HG03432 (cell line): ENCODE measurements at regions not wholly inside any gene's neighbourhood (a gene's known extent, or its start where the extent isn't known, plus 50 kb on each side); places are given as distances from the start of the nearest gene placed in this dataset.

ENCODE experiments used
- ATAC-seq: cut with Tn5 transposase; IDR thresholded peaks from one replicate; pipeline ENCODE4 v1.9.1; 2021; ENCODE audit warnings: mild to moderate bottlenecking, moderate library complexity; ENCODE audit not compliant: unreplicated experiment

DNA sequence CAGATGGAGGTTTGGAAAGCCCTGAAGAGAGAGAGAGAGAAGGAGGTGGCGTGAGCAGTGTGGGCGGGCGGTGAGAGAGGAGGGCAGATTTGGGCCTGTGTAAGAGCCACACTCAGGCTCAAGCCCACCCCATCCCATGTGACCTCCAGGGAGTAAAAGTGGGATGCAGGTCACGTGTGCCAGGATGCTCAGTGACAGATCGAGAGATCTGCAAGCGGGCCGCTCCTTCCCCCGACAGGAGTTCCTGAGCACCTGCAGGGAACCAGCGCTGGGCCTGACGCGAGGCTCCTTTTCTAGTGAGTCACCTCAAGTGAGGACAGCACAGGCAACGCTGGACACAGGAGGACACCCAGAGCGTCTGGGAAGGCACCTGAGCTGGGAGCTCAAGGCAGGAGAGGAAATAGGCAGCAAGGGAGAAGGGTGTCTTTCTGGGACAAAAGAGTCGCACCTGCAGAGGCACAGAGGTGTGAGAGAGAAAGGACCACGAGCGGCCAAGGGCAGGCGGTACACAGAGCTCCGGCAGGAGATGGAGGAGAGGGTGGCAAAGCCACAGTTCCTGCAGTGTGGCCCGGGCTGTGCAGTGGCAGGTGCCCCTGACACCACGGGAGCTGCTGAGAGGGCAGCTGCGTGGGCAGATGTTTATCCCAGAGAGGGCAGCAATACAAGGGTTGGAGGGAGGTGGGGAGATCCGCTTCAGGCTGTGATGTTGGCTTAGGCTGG lies 1294.8 kb downstream of the TBC1D22A start:
- ATAC-seq = no peak

DNA sequence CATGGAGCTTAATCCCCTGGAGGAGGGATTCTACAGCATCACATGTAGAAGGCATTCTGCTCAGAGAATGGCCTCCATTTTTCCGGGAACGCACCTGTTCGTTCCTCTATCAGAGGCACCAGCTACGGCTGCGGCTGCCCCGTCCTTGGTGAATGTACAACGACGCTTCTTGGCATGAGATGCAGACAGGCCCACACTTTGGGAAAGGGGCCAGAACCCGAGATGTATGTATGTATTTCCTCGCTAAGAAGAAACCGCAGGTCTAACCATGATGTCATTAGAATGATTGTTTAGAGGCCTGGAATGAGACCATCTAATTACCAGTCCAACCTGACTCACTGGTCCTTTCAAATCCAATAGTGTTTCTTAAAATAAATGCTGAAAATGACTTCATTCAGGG lies 1293.4 kb downstream of the TBC1D22A start:
- ATAC-seq = no peak

DNA sequence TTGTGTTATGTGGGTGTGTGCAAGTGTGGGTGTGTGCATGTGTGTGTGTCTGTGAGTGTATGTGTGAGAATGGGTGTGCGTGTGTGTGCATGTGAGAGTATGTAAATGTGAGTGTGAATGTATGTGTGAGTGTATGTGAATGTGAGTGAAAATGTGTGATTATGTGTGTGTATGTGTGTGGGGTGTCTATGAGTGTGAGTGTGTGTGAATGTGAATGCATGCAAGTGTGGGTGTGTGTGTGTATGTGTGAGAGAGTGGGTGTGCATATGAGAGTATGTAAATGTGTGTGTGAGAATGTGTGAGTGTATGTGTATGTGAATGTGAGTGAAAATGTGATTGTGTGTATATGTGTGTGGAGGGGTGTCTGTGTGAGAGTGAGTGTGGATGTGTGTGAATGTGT lies 1292.7 kb downstream of the TBC1D22A start:
- ATAC-seq = no peak

DNA sequence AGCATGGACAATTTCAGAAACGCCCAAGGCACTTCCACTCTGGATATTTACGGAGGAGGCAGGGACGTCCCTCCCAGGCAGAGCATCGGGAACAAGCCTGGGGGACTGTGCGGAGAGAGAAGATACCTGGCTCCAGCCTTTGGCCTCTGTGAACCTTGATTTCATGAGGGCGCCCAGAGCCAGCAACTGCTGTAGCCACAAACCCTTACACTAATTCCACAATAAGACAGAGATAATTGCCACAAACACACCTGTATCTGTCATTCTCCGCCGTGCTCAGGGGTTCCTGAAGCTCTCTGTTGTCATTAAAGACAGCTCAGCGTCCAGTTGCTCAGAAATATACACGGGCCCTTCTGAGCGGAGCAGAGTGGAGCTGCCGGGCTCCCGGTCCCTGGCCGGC lies 1292.1 kb downstream of the TBC1D22A start:
- no peak for ATAC-seq

GRCh38 chr22:48053973-48054372 lies 1291.5 kb downstream of the TBC1D22A start:
- no peak for ATAC-seq

DNA sequence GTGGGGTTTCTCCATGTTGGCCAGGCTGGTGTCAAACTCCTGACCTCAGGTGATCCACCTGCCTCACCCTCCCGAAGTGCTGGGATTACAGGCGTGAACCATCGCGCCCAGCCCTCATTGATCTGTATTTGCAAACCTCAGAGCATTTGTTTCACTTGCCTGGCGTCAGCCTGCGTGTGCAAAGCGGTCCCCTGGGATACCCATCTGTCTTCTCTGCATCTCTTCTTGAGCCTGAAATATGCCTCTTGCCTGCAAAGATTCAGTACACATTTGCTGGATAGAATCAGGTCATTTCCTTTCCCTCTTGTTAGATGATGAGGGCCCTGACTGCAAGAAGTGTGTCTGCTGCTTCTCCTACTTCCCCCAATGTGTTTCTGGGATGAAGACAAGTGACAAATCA lies 1291.0 kb downstream of the TBC1D22A start:
- no peak for ATAC-seq

GRCh38 chr22:48052621-48052890 lies 1290.1 kb downstream of the TBC1D22A start:
- no peak for ATAC-seq

GRCh38 chr22:48051796-48052620 lies 1289.6 kb downstream of the TBC1D22A start:
- ATAC-seq = no peak

DNA sequence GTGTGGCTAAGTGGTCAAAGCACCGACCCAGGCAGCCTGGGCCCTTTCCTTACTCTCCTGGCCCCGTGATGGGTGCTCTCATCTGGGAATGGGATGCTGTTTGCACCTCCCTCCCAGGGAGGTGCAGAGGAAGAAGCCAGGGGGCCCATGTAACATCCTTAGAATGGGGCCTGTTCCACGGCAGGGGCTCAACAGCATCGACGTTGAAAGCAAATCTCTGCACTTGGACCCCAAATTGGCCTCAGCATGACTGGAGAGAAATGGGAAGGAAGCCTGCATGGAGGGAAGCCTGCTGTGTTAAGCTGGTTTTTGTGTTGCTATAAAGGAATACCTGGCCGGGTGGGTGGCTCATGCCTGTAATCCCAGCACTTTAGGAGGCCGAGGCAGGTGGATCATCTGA lies 1288.4 kb downstream of the TBC1D22A start:
- no peak for ATAC-seq

DNA sequence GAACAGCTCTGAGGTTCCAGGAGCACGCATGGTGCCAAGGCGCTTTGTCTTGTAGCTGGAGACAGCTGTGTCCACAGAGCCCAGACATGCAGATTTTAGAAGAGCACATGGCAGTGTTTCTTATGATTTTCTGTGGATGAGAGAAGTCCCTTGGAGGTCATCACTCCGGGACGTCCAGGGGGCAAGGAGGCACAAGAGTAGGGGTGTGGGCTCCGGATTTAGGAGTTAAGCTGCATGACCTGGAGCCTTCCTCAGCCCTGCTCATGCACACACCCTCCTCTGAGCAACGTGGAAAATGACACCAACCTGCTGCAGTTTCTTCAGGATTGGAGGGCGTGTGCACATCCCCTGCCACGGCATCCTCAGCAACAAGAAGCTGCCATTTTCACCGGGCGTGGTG lies 1286.7 kb downstream of the TBC1D22A start:
- ATAC-seq = no peak

DNA sequence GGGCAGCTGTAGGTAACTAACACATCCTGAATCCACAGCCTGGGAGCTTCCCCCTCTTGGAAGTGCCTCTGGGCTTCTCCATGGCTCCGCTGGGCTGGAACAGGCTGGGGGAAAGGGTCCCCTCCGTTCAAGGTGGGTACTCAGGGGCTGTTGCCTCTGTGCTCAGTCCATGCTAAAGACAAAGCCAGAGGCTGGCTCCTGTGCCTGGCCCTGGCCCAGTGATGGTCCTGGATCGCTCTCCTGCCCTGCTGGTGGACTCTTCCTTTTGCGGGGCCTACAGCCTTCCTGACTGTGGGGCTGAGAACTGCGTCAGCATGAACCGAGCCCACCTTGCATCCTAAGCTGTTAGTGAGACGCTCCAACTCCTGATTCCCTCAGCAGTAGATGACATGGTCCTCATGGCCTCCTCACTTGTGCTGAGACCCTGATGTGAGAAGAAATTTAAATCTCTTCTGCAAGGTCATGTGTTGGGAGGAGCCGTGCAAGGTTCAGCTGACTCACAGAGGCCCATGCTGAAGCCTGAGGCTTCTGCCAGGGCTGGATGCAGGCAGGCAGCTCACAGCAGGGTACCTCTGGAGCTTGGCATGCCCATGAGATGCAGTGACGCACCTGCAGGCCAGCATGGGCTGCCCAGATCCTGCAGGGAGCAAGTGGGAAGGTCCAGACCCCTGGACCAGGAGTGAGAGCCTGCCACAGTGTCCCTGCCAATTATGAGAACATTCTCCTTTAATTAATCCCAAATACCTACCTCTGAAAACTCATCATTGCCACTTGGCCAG lies 1285.5 kb downstream of the TBC1D22A start:
- no peak for ATAC-seq

DNA sequence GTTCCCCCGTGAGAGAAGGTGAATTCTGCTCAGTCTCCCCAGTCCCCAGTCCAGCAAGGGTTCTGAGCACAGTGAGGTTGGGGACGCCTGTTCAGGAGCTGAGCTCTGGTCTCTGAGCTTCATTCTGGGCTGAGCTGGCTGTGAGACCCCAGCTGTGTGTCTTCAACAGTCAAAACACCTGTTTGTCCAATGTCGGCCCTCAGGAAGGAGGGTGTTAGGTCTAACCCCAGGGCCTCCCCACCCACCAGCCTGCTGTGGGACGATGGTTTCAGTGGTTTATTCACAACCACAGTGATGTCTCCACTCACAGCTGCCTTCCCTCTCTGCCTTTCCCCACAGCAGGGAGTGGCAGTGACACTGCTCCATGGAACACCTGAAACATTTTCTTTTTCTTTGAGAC lies 1282.9 kb downstream of the TBC1D22A start:
- ATAC-seq = peak; percentile 78

GRCh38 chr22:48044487-48045060 lies 1282.1 kb downstream of the TBC1D22A start:
- no peak for ATAC-seq

DNA sequence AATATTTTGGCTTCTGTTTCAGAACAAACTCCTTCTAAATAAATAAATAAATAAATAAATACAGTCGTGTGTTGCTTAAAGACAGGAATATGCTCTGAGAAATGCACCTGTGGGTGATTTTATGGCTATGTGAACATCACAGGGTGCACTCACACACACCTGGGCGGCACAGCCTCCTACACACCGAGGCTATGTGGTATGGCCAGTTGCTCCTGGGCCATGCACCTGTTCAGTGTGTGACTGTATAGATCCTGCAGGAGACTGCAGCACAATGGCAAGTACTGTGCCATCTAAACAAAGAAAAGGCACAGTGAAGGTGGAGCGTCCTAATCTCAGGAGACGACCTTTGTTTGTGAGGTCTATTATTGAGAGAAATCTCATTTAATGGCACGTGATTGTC lies 1281.1 kb downstream of the TBC1D22A start:
- no peak for ATAC-seq

GRCh38 chr22:48042621-48043395 lies 1280.4 kb downstream of the TBC1D22A start:
- no peak for ATAC-seq

DNA sequence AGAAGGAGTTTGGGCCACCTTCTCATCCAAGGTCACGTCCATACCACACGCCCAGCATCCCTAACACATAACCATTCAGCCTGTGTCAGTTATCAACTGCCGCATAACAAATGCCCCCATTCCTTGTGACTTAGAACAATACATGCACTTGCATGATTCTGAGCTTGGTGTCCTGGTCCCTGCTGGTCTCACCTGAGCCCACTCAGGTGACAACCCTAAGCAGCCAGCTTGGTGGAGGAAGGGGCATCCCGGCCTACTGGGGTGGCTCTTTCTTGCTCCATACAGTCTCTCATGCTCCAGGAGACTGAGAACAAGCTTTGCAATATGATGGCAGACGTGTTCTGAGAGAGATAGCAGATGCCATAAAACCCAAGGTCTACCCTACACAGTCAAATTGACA lies 1276.9 kb downstream of the TBC1D22A start:
- ATAC-seq = no peak

DNA sequence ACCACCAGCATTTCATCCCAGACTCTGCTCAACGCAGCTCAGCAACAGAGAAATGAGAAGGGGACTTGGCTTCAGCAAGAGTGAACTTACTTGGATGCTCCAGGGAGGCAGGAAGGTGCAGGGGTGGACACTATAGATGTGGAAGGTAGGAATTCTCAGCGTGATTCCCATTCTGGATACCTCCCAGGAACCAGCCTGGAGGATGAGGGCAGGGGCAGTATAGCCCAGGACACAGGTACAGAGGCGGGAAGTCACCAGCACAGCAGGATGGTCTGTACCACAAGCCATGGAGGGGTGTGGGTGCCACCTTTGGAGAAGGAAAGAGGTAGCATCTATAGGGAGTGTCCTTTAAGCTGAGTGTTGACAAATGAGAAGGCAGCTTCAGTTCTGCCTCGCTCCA lies 1275.2 kb downstream of the TBC1D22A start:
- ATAC-seq = no peak

- ATAC-seq = no peak
Measured at GRCh38 chr22:48035897-48036296, 1273.4 kb downstream of the TBC1D22A start.

- no peak for ATAC-seq
Measured at GRCh38 chr22:48031589-48031988, 1269.1 kb downstream of the TBC1D22A start.

GRCh38 chr22:48025096-48025495 lies 1262.6 kb downstream of the TBC1D22A start:
- ATAC-seq = no peak

- no peak for ATAC-seq
Measured at GRCh38 chr22:48021991-48022401, 1259.5 kb downstream of the TBC1D22A start.
